ENCODE measurements at regions not wholly inside any gene's neighbourhood (a gene's known extent, or its start where the extent isn't known, plus 50 kb on each side); places are given as distances from the start of the nearest gene placed in this dataset.
"Not testable (repeated sequence)": the region's sequence is repeated elsewhere in the genome, so short reads cannot be mapped to it uniquely, and the experiment has no call there.

DNA sequence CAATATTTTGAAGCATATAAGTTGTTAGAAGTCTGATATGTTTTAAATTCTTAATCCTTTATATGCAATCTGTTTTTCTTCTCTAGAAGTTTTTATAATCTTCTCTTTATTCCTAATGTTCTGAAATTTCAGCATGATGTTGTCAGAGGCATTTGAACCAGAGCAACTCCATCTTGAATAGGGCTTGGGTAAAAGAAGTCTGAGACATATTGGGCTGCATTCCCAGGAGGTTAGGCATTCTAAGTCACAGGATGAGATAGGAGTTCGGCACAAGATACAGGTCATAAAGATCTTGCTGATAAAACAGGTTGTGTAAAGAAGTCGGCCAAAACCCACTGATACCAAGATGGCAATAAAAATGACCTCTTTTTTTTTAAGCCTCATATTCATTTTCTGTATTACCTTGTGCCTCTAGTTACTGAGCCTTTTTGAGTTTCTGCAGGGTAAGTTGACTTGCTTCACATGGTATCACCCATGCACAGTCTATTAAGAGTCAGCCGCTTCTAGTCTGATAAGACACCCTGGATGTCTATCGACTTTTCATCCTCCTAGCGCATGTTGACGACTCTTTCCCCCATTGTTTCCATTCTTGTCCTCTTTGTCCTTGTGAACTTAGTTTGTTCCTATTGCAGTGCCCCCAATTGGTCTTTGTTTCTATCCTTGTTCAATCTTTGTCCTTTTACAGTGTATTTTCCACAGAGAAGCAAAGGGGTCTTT, 80.8 kb upstream of the RNU6-1 start:
- no peak for DNase-seq (ENCODE audit: low read depth)

DNA sequence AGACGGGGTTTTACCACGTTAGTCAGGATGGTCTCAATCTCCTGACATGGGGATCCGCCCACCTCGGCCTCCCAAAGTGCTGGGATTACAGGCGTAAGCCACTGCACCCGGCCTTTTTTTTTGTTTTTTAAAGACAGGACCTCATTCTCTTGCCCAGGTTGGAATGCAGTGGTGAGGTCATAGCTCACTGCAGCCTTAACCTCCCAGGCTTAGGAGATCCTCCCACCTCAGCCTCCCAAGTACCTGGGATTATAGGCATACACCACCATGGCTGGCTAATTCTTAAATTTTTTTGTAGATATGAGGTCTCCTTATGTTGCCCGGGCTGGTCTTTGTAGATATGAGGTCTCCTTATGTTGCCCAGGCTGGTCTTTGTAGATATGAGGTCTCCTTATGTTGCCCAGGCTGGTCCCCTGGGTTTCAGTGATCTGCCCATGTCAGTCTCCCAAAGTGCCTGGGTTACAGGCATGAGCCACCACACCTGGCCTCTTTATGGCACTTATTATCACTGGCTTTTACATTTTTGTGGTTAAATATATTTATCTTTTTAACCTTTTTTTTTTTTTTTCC, 82.3 kb upstream of the RNU6-1 start:
- no peak for DNase-seq (ENCODE audit: low read depth)

DNA sequence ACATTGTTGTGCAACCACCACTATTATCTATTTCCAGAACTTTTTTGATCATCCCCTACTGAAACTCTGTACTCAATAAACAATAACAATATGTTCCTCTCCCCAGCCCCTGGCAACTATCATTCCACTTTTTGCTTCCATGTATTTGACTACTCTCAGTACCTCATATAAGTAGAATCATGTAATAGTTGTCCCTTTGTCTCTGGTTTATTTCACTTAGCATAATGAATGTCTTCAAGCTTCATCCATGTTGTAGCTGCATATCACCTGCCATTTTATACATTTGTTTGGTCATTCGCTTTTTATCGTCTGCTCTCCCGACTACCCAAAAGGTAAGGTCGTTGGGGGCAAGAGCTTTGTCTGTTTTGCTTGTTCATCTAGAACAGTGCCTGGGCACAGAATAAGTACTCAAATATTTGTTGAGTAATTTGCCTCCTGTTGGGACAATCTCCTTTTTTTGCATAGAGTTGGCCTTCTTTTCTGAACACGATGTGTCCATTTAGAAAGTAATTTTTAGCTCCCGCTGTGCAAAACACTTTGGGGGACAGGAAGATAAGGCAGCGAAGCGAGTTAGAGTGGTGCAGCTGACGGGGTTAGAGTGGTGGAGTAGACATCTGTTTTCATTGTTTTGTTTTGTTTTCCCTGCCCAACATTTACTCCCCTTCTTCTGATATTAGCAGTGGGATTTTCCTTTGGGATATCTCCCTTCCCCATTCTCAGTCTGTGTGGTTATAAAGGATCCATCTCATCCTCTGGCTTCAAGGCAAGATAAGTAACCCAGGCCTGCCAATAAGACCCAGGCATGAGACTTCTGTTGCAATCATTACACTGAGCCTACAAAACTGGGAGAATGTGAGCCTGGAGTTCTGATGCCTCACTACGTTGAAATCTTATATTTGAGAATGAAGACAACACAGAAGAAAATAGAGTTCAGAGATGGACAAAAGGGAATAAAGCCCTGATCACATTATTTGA, 83.4 kb upstream of the RNU6-1 start:
- DNase-seq (ENCODE audit: low read depth): no peak

DNA sequence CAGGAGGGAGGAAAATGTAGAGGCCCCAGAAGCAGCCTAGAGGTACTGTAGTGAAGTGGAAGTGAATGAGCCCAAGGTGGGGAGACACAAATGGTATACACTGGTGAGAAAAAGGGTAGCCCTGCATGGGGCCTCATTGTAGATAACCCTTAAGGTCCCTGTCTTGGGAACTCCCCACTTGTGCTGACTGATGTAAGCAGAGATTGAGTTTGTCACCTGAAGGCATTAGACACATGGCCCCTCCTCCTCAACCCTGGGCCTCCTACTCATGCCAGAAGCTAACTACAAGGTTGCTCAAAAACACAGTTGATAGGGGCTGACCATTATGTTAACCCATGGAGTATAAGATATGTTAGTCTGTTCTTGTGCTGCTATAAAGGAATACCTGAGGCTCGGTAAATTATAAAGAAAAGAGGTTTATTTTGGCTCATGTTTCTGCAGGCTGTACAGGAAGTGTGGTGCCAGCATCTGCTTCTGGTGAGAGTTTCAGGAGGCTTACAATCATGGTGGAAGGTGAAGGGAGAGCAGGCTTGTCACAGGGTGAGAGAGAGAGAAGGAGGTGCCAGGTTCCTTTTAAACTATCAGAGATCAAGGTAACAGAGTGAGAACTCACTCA, 84.6 kb upstream of the RNU6-1 start:
- DNase-seq (ENCODE audit: low read depth): no peak

DNA sequence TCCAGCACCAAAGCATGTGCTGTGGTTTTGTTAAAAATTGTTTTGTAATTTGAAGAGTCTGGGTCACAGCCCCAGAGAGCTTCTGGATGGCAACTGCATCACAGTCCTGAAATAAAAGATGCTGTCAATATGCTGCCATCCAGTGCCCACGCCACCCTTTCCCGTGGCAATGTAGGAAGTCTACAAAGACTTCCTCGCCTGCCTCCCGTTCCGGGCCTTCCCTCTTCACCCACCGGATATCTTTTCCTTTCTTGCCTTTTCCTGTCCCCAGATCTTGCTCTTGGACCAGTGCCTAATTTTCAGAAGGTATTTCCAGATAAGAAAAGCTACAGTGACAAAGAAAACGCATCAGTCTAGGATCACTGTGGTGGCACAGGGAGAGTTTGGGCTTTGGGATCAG, 85.3 kb upstream of the RNU6-1 start:
- DNase-seq (ENCODE audit: low read depth): no peak

DNA sequence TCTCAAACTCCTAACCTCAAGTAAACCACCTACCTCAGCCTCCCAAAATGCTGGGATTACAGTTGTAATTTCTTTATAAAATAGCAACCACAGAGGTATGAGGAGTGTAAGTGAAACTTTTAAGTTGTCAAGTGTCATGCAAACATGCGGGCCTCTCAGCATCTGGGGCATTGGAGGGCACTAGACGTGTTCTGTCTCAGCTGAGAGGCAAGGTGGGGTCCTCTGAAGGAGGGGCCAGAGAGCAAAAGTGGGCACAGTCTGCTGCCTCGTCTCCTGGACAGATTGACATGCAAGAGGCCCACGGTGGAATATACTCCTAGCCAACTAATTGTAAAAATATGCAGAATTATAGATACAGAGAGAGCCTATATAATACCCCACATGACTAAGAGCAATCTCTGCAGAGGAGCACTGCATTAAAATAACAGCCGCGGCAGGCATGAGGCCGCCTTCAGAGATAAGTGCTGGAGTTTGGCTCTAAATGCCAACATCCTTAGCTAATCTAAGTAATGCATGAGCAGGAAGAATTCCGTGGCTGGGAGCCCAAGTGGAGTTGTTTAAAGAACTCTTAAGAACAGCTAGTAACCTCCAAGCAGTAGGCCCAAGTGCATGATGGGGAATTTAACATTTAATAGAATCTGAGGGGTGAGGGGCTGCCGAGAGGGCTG, 87.8 kb upstream of the RNU6-1 start:
- DNase-seq (ENCODE audit: low read depth): peak; percentile 67

GRCh38 chr15:67928666-67929065, 88.8 kb upstream of the RNU6-1 start:
- DNase-seq (ENCODE audit: low read depth): no peak

- no peak for DNase-seq (ENCODE audit: low read depth)
Measured at GRCh38 chr15:67930720-67931119, 90.9 kb upstream of the RNU6-1 start.

DNA sequence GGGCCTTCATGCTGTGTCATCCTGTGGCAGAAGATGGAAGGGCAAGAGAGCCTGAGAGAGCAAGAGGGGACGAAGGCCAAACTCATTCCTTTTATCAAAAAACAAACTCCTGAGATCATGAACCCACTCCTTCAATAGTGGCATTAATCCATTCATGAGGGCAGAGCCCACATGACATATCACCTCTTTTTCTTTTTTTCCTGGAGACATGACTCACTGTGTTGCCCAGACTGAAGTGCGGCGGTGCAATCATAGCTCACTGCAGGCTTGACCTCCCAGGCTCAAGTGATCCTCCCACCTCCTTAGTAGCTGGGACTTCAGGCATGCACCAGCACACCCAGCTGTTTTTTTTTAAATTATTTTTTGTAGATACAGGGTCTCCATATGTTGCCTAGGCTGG, 92.0 kb upstream of the RNU6-1 start:
- peak; percentile 19 for DNase-seq (ENCODE audit: low read depth)

GRCh38 chr15:67934126-67934525, 94.3 kb upstream of the RNU6-1 start:
- not testable (repeated sequence) for DNase-seq (ENCODE audit: low read depth)

GRCh38 chr15:67935244-67935643, 95.4 kb upstream of the RNU6-1 start:
- no peak for DNase-seq (ENCODE audit: low read depth)

DNA sequence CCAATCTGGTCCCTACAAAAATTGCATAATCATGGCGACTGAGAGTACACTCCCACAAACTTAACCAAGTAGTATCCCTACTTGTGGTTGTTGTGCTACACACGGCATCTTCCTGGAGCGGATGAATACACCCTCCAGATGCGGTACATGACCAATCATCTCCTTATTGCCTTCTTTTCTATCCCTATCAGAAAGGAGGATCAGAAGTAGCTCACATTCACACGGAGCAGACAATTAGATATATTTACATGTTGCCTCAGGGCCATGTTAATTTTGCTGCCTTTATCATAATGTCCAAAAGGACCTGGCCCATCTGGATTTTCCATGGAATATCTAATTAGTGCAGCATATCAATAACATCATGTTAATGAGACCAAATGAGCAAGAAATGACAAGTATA, 96.4 kb upstream of the RNU6-1 start:
- no peak for DNase-seq (ENCODE audit: low read depth)

DNA sequence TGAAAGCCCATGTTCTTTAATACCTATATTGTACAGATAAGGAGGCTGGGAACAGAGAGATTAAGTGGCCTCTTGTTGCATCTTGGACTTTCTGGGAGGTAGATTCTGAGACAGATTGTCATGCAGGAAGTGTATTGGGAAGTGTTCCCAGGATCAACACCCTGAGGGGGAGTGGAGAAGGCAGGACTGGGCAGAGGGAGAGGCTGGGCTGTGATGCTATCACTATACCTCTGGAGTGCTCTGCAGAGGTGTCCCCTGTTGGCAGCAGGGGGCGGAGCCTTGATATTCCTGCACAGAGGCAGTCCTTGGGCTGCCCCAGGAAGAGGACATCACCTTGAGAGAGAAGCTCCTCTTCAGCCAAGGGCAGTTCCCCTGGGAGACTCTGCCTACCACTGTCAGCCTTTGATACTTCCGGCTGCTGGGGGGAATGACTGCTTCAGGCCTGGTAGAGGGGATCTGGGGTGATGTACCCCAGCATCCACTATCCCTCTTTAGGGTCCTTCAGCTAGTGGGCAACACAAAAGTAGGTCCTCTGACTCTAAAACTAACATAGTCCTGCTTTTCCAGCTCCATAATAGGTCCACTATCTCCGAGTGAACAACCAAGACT, 97.4 kb upstream of the RNU6-1 start:
- DNase-seq (ENCODE audit: low read depth): peak; percentile 20

- not testable (repeated sequence) for DNase-seq (ENCODE audit: low read depth)
Measured at GRCh38 chr15:67939179-67939578, 99.3 kb upstream of the RNU6-1 start.

DNA sequence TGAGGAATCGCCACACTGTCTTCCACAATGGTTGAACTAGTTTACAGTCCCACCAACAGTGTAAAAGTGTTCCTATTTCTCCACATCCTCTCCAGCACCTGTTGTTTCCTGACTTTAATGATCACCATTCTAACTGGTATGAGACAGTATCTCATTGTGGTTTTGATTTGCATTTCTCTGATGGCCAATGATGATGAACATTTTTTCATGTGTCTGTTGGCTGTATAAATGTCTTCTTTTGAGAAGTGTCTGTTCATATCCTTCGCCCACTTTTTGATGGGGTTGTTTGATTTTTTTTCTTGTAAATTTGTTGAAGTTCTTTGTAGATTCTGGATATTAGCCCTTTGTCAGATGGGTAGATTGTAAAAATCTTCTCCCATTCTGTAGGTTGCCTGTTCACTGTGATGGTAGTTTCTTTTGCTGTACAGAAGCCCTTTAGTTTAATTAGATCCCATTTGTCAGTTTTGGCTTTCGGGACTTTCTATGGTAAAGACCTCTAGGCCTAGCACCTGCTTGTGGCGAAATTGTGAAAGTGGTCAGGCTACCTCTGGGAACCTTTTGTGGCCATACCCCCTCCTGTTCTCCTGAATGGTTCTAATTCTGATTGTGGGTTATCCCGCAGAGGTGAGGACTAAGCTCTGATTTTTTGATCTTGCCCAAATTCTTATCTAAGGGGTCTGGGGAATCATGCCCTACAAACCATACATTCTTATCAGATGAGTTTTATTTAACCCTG, 99.9 kb upstream of the RNU6-1 start:
- not testable (repeated sequence) for DNase-seq (ENCODE audit: low read depth)

DNA sequence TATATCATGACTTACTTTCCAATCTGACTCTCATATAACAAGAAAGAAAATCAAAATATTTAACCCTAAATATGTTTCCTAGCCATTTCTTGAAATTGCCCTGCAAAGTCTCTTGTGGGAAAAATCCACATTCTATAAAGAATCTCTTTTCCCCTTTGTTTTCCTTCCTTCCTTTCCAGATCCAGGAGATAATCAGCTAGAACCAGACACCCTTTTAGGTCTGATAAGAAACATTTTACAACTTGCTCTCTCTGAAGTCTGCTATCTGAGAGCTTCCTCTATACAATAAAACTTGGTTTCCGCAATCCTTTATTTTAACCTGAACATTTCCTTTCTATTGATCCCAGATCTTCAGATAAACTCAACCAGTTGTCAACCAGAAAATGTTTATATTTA, 100.5 kb upstream of the RNU6-1 start:
- DNase-seq (ENCODE audit: low read depth): no peak

GRCh38 chr15:67941648-67942310, 101.9 kb upstream of the RNU6-1 start:
- peak; percentile 59 for DNase-seq (ENCODE audit: low read depth)

- no peak for DNase-seq (ENCODE audit: low read depth)
Measured at GRCh38 chr15:67943475-67943874, 103.6 kb upstream of the RNU6-1 start.

GRCh38 chr15:67944010-67944641, 104.3 kb upstream of the RNU6-1 start:
- DNase-seq (ENCODE audit: low read depth): no peak

GRCh38 chr15:67945131-67945530, 105.3 kb upstream of the RNU6-1 start:
- DNase-seq (ENCODE audit: low read depth): no peak

Data from ELR (cell line).